ENCODE measurements at regions not wholly inside any gene's neighbourhood (a gene's known extent, or its start where the extent isn't known, plus 50 kb on each side); places are given as distances from the start of the nearest gene placed in this dataset.

- DNase-seq: no peak
Observed at GRCh38 chr11:15586741-15587473, 472.2 kb downstream of the INSC start.

- DNase-seq: no peak
Observed at GRCh38 chr11:15589070-15589626, 474.4 kb downstream of the INSC start.

DNA sequence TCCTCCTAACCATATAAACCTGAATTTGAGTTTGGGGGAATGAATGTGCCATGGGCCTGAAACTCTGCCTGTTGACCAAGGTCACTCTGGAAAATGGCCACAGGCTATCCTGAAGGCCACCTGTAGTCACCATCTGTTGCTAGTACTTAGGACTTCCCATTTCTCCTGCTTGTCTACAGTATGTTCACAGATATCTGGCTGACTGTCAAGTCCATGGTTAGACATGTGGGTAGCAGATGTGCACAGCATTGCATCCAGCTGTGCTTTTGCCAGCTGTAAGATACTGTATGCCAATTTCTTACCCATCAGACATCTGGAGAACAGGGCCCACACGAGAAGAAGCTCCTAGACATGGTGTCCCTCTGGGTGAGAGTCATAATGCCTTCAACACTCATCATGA lies 475.4 kb downstream of the INSC start:
- DNase-seq: no peak

GRCh38 chr11:15591112-15591537 lies 476.4 kb downstream of the INSC start:
- DNase-seq: no peak

DNA sequence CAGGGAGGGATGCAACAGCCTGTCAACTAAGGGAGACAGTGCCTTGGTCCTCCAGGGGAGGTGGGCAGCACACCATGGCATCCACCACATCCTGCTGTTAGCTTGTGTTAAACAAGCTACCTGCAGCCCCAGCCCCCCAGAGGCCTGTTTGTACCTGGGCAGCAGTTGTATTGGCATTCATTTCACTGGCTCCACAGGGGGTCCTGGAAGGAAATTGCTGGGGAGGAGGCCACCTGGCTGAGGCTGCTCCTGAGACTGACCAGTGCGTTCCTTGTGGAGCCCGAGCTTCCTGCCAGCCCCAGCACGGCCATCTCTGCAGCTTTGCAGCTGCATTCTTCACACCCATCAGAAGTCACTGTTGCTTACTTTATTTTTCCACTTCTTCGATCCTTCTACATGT lies 479.9 kb downstream of the INSC start:
- no peak for DNase-seq

DNA sequence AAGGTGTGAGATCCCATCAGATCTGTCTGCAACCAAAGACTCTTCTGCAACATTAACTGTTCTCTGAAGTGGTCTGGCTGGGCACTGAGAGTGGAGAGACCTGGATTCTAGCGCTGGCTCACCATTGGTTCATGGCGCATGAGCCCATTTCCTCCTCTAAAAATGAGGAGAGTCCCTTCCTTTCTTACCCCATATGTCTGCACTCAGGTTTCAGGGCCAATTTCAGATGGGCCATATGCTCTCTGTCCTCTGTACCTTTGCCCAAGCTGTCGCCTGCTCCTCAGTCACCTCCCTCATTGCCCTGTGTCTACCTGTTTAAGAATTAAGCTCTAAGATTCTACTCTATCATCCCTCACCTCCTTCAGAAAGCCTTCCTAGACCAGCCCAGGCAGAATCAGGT lies 484.7 kb downstream of the INSC start:
- DNase-seq: no peak

DNA sequence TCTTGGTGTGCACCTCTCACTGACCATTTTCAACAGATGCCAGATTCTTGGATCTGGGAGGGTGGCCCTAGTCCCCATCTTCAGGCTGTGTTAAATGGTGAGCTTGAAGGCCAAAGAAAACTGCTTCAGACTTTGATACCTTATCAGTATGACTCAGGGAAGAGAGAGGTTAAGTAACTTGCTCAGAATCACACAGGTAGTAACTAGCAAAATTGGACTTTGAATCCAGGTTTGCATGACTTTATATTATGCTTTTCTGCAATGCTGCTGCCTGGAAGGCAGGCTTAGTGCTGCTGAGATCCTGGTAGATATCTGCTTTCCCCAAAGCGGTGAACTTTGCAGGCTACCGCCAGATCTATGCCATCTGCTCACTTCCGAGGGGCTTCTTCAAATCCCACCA lies 487.3 kb downstream of the INSC start:
- no peak for DNase-seq

DNA sequence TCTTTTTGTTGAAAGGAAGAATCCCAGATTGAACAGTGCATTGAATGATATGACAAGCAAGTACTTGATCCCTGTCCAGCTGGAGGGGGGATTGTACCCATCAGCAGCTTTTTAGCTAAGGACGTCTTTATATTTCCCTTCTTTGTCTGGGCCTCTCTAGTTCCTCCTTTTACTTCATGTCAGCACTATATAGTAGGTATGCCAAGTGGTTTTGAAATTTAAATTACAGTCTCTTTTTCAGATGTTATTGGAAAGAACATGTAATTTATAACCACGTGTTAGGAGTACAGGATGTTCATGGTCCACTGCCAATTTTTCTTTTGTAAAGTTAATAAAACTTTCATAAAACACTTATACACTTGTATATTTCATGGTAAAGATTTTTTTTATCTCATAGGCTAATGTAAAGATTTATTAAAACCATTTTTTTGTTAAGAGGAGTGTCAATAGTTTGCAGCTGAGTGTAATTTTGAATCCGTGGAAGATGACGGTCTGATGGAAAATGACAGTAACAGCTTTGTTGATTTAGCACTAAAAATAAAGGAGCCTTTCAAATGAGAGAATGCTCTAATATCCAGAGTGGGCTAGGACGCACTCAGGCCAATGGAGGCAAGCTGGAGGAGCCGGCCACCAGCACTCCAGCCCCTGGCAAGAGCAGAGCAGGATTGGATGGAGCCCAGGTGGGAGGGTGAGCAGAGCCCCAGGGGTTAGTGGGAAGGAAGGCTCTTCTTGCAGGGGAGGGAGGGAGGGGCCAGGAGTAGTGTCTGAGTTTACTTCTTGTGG lies 488.3 kb downstream of the INSC start:
- DNase-seq: no peak

- no peak for DNase-seq
Observed at GRCh38 chr11:15605094-15605493, 490.4 kb downstream of the INSC start.

GRCh38 chr11:15607361-15608036 lies 492.8 kb downstream of the INSC start:
- DNase-seq: no peak

DNA sequence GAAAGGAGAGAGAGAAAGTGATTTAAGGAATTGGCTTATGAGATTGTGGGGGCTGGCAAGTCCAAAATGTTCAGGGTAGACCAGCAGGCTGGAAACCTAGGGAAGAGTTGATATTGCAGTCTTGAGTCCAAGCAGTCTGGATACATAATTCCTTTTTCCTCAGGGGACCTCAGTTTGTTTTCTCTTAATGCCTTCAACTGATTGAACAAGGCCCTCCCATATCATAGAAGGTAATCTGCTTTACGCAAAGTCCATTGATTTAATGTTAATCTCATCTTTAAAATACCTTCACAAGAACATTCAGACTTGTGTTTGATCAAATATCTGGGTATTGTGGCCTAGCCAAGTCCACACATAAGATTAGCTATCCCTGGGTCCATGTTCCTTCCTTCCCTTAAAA lies 494.7 kb downstream of the INSC start:
- DNase-seq: no peak

DNA sequence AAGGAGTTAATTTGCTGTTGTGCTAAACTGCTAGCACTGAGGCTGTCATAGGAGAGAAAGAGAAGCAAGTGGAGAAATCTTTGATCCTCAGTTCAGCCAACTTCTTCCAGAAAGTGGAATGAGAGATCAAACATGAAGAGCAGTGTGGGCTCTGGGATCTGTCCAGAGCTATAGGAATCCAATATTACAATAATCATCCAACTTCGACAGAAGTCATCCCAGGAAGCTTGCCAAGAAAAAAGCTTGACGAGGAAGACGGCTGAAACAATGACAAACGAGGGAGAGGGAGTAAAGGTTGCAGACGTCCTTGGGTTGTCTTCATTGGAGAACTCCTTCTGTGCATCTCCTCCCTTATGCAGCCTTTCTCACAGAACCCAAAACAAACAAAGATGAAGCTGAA lies 496.2 kb downstream of the INSC start:
- DNase-seq: no peak

GRCh38 chr11:15613251-15613650 lies 498.5 kb downstream of the INSC start:
- no peak for DNase-seq

DNA sequence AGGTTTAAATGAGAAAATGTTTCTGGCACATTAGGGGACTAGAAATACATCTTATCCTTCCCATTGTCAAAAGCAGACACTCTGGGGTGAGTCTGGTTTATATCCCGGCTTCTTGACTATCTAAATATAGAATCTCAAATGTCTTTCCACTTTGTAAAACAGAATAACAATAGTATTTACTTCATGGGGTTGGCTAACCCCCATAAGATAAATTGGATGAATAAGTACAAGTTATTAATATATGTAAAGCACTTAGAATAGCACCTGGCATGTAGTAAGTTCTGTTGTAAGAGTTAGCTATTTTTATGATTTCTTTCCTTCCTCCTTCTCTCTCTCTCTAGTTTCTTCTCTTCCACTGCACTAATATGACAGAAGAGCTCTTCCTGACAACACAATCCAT lies 499.1 kb downstream of the INSC start:
- DNase-seq: no peak

DNA sequence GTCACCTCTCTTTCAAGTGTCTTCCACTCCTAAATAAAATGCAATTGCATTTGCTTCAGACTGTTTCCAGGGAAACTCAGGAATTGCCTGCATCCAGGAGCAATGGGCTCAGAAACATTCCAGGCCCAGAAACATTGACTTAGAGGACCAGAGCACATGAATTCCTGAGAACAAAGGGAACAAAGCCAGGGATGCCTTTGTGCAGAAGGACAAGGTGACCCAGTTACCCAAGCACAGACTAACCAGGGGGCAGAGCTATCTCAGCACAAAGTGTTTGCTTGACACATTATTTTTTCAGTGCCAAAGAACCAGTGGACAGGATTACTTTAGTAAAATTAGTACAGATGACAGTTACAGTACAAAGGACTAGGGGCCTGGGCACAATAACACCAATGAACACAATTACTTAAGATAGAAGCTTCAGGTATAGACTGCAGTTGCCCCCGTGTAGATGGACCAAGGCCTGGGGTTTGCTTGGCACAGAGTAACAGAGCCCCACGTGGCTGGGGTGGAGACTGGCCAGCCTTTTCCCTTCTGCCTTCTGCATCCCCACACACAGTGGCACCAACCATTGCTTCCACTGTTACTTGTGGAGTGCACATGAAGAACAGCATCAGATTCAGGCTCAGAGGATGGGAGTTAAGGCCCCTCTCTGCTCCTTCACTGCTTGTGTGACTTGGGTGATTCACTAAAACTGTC lies 500.8 kb downstream of the INSC start:
- no peak for DNase-seq

DNA sequence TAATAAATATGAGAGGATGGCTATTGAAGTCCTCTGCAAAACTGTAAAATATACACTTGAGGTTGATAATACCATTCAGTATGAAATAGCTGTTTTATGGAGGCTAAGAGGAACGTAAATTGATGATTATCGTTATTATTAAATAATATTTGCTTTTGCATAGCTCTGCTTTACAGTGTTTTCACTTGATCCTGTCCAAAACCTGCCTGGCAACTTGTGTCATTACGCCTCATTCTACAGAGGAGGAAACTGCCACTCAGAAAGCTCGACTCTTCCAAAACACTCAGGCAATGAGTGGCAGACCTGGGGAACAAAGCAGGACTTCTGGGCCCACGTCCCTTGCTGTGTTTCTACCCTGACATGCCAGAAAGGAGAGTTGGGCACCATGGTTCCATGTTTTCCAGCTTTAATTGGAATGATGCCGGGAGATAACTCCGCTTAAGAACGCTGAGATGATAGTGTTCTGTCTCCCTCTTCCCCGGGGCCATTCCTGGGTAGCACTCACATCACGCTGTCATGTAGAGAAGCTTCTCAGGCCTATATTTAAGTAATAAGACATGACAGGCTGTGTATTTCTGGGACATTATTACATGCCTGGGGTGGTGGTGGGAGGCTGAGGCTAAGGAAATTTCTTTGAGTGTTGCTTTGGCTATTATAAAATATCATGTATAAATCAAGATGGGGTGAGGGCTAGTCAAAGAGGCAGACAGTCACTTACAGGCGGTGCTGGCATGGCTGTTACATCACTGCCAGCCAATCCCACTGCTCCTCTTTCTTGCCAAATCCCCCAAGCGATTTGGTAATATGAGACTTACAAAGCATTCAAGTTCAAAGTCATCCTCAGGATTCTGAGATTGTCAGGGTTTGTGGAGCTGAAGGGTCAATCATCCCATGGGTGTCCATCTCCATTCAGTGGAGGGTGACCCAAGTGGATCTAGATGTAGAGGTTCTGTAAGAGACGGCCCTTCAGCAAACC lies 501.7 kb downstream of the INSC start:
- DNase-seq: no peak

DNA sequence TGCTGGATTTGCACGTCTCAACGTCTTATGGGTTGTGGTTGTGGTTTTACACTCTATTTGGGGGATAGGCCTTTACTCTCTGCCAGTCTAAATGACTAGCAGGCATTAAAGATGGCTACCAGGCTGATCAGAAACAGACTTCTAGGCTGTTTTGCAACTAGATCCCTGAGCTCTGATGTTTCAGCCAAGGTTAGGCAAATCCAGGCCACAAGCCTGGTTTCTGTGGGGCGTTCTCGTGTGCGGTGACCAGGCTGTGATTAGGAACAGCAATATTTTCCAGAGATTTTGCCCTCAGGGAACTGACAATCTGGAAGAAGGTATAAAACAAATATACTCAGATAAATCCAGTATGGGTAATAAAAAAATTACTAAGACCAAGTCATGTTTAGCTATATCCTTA lies 502.4 kb downstream of the INSC start:
- no peak for DNase-seq

- DNase-seq: no peak
Observed at GRCh38 chr11:15618583-15619032, 503.9 kb downstream of the INSC start.

- DNase-seq: no peak
Observed at GRCh38 chr11:15621565-15621964, 506.8 kb downstream of the INSC start.

DNA sequence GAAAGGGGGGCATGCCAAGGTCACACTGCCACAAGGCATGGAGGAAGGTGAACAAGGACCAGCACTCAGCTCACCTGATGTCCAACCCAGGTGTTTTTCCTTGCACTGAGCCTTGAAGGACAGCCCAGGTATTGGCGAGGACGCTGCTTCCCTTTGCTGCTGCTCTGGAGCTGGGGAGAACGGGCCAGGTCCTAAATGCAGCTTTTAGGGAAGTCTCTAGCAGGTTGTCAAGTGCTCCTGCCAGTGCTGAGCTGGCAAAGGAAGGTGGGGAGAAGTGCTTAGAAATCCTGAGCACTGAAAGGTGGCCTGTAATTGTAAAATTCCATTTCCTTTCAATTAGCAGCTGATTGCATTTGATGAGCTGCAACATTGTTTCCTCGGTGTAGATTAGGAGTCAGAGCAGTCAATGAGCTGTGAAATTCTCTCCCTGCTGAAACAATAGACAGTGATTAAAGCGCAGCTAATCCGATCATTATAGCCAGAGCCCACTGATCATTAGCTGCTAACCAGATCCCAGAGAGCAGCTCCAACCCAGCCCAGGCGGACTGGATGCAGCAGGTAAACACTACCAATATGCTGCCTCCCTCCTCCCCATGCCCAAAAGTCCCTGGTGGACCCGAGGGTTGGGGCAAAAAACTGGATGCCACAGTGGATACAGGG lies 507.6 kb downstream of the INSC start:
- no peak for DNase-seq

GRCh38 chr11:15624701-15625100 lies 510.0 kb downstream of the INSC start:
- DNase-seq: no peak

Data from NCI-H1694 (cell line).